ENCODE measurements at regions not wholly inside any gene's neighbourhood (a gene's known extent, or its start where the extent isn't known, plus 50 kb on each side); places are given as distances from the start of the nearest gene placed in this dataset.

GRCh38 chr3:157782236-157782635, 279.0 kb upstream of the VEPH1 start:
- ChIA-PET POLR2A (ENCODE audit: partially characterized antibody) (no interaction called here), CTCF (ENCODE audit: partially characterized antibody) (no interaction called here)
- no peak overlapping the region for H3K9ac ChIP-seq (replicated peaks in 1 of 4; ENCODE audit: extremely low read depth in 1 of 4, low read depth in 3 of 4, low read length in 3 of 4)
- H2BK120ac ChIP-seq (replicated peaks; ENCODE audit: low read depth, low read length), result no peak overlapping the region
- no peak overlapping the region for H4K5ac ChIP-seq (ENCODE audit: insufficient read length, low read depth, low read length)
- no peak overlapping the region for H4K91ac ChIP-seq (replicated peaks; ENCODE audit: insufficient read length, low read length)
- no peak overlapping the region for H3K27ac ChIP-seq (ENCODE audit: low read depth, low read length)
- no peaks in the 10 kb centered on the region for H3K9me3 ChIP-seq (ENCODE audit: insufficient read depth in 2 of 2, low read depth in 1 of 2, low read length in 1 of 2)
- no peak overlapping the region for H2AK5ac ChIP-seq (ENCODE audit: low read depth, low read length)
- no peak for TF ChIP-seq USF2 (IDR thresholded peaks at IDR 0.05; ENCODE audit: low read length)
- TF ChIP-seq ATF2 (IDR thresholded peaks at IDR 0.05; ENCODE audit: low read length), result no peak
- no peak for TF ChIP-seq RAD21 (IDR thresholded peaks at IDR 0.05 in 1 of 2, conservative IDR thresholded peaks at IDR 0.05 in 1 of 2; ENCODE audit: low read depth in 2 of 2, low read length in 2 of 2)
- no peak for TF ChIP-seq E2F6 (IDR thresholded peaks at IDR 0.05)
- no peak for TF ChIP-seq SP4 (IDR thresholded peaks at IDR 0.05; ENCODE audit: low read length)
- TF ChIP-seq TAF1 (IDR thresholded peaks at IDR 0.05; ENCODE audit: low read depth, low read length), result no peak
- TF ChIP-seq YY1 (IDR thresholded peaks at IDR 0.05; ENCODE audit: low read depth, low read length), result no peak
- TF ChIP-seq EP300 (IDR thresholded peaks at IDR 0.05; ENCODE audit: borderline replicate concordance in 1 of 2, low read depth in 2 of 2, low read length in 2 of 2), result no peak
- FAIRE-seq, result no peak
- no peaks in the 10 kb centered on the region for H4K20me1 ChIP-seq (replicated peaks in 1 of 2; ENCODE audit: control insufficient read depth in 1 of 2, insufficient read depth in 2 of 2, low read length in 2 of 2)
- H3K79me2 ChIP-seq (ENCODE audit: control insufficient read depth in 1 of 2, insufficient read depth in 2 of 2, low read length in 2 of 2), result no peaks in the 10 kb centered on the region
- DNase-seq (ENCODE audit: low read depth in 1 of 2, low spot score in 2 of 2), result no peak
- H3K56ac ChIP-seq (replicated peaks; ENCODE audit: insufficient read length, low read depth, low read length), result no peak overlapping the region
- H2BK5ac ChIP-seq (ENCODE audit: low read depth, low read length), result no peak overlapping the region
- H3K4me1 ChIP-seq (replicated peaks in 1 of 4; ENCODE audit: control insufficient read depth in 3 of 4, insufficient read depth in 4 of 4, low read length in 3 of 4), result no peaks in the 10 kb centered on the region
- 94% methylated on average over 2 of the region's 2 CpGs; no CpG with 5 or more reads in 1 of the 2 experiments for WGBS, 2 experiments (ENCODE audit: extremely low coverage in 1 of 2, insufficient coverage in 1 of 2, insufficient read length in 1 of 2, insufficient replicate concordance in 2 of 2, low coverage in 1 of 2, low lambda C conversion rate in 2 of 2, missing lambda C conversion rate in 1 of 2)
- no peak overlapping the region for H2BK12ac ChIP-seq (ENCODE audit: low read depth, low read length)
- H3K4me2 ChIP-seq (ENCODE audit: insufficient read depth in 1 of 2, low read depth in 2 of 2, low read length in 2 of 2), result no peak overlapping the region
- no peak overlapping the region for H4K8ac ChIP-seq (ENCODE audit: extremely low read depth, insufficient read depth, low read length)
- no peak overlapping the region for H3K14ac ChIP-seq (ENCODE audit: insufficient read length)
- no peak overlapping the region for H3K4ac ChIP-seq (replicated peaks; ENCODE audit: insufficient read length, low read depth, low read length)
- H2AFZ ChIP-seq (ENCODE audit: low read length), result no peak overlapping the region
- H2BK15ac ChIP-seq (ENCODE audit: low read length), result no peak overlapping the region
- no peak overlapping the region for H3K4me3 ChIP-seq (ENCODE audit: extremely low read depth in 1 of 4, insufficient read depth in 2 of 4, low read depth in 3 of 4, low read length in 4 of 4)
- H3K18ac ChIP-seq (ENCODE audit: extremely low read depth, low read length), result no peak overlapping the region
- H2BK20ac ChIP-seq (ENCODE audit: low read length), result no peak overlapping the region
- H3K27me3 ChIP-seq (replicated peaks in 1 of 4; ENCODE audit: control insufficient read depth in 3 of 4, extremely low read depth in 1 of 4, insufficient read depth in 3 of 4, low read length in 3 of 4), result no peaks in the 10 kb centered on the region
- H3K79me1 ChIP-seq (ENCODE audit: low read depth, low read length), result no peaks in the 10 kb centered on the region
- H3K23me2 ChIP-seq (ENCODE audit: low read depth, low read length), result no peaks in the 10 kb centered on the region
- H3K23ac ChIP-seq (ENCODE audit: insufficient read length), result no peak overlapping the region
- no peaks in the 10 kb centered on the region for H3K36me3 ChIP-seq (ENCODE audit: control insufficient read depth in 2 of 4, insufficient read depth in 4 of 4, low read length in 3 of 4)
